ENCODE measurements at regions not wholly inside any gene's neighbourhood (a gene's known extent, or its start where the extent isn't known, plus 50 kb on each side); places are given as distances from the start of the nearest gene placed in this dataset.

DNA sequence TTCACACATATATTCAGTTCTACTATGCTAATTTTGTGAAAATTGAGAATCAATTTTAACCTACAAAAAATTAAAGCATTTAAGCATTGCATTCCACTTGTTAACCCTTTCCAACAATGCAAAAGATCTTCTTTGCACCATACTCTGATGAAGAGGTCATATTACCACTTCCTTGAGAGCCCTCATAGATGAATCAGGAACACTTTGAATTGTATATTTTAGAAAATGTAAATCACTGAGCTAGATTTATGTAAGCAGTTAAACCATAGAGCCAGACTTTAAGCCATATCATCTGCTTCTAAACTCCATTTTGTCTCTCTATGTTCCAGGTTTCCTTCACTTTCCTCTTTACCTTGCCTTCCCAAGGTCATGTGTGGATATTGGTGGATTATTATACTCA lies 56.5 kb upstream of the CDH18 start:
- DNase-seq (ENCODE audit: low spot score): no peak
- TF ChIP-seq TAF1 (conservative IDR thresholded peaks at IDR 0.05): no peak
- TF ChIP-seq RXRA (IDR thresholded peaks at IDR 0.05): no peak
- no peak for TF ChIP-seq FOXA1 (IDR thresholded peaks at IDR 0.05)
- TF ChIP-seq, protein P1, sequence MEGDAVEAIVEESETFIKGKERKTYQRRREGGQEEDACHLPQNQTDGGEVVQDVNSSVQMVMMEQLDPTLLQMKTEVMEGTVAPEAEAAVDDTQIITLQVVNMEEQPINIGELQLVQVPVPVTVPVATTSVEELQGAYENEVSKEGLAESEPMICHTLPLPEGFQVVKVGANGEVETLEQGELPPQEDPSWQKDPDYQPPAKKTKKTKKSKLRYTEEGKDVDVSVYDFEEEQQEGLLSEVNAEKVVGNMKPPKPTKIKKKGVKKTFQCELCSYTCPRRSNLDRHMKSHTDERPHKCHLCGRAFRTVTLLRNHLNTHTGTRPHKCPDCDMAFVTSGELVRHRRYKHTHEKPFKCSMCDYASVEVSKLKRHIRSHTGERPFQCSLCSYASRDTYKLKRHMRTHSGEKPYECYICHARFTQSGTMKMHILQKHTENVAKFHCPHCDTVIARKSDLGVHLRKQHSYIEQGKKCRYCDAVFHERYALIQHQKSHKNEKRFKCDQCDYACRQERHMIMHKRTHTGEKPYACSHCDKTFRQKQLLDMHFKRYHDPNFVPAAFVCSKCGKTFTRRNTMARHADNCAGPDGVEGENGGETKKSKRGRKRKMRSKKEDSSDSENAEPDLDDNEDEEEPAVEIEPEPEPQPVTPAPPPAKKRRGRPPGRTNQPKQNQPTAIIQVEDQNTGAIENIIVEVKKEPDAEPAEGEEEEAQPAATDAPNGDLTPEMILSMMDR (IDR thresholded peaks at IDR 0.05; ENCODE audit: low read depth, low read length, missing input control): no peak
- TF ChIP-seq JUND (IDR thresholded peaks at IDR 0.05): no peak
- TF ChIP-seq FOXA2 (IDR thresholded peaks at IDR 0.05): no peak
- TF ChIP-seq GABPA (IDR thresholded peaks at IDR 0.05 in 1 of 2, conservative IDR thresholded peaks at IDR 0.05 in 1 of 2): no peak
- TF ChIP-seq, protein P2, sequence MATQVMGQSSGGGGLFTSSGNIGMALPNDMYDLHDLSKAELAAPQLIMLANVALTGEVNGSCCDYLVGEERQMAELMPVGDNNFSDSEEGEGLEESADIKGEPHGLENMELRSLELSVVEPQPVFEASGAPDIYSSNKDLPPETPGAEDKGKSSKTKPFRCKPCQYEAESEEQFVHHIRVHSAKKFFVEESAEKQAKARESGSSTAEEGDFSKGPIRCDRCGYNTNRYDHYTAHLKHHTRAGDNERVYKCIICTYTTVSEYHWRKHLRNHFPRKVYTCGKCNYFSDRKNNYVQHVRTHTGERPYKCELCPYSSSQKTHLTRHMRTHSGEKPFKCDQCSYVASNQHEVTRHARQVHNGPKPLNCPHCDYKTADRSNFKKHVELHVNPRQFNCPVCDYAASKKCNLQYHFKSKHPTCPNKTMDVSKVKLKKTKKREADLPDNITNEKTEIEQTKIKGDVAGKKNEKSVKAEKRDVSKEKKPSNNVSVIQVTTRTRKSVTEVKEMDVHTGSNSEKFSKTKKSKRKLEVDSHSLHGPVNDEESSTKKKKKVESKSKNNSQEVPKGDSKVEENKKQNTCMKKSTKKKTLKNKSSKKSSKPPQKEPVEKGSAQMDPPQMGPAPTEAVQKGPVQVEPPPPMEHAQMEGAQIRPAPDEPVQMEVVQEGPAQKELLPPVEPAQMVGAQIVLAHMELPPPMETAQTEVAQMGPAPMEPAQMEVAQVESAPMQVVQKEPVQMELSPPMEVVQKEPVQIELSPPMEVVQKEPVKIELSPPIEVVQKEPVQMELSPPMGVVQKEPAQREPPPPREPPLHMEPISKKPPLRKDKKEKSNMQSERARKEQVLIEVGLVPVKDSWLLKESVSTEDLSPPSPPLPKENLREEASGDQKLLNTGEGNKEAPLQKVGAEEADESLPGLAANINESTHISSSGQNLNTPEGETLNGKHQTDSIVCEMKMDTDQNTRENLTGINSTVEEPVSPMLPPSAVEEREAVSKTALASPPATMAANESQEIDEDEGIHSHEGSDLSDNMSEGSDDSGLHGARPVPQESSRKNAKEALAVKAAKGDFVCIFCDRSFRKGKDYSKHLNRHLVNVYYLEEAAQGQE (IDR thresholded peaks at IDR 0.05): no peak
- TF ChIP-seq EGR1 (IDR thresholded peaks at IDR 0.05; ENCODE audit: low read depth in 2 of 2): no peak
- TF ChIP-seq, protein P3, sequence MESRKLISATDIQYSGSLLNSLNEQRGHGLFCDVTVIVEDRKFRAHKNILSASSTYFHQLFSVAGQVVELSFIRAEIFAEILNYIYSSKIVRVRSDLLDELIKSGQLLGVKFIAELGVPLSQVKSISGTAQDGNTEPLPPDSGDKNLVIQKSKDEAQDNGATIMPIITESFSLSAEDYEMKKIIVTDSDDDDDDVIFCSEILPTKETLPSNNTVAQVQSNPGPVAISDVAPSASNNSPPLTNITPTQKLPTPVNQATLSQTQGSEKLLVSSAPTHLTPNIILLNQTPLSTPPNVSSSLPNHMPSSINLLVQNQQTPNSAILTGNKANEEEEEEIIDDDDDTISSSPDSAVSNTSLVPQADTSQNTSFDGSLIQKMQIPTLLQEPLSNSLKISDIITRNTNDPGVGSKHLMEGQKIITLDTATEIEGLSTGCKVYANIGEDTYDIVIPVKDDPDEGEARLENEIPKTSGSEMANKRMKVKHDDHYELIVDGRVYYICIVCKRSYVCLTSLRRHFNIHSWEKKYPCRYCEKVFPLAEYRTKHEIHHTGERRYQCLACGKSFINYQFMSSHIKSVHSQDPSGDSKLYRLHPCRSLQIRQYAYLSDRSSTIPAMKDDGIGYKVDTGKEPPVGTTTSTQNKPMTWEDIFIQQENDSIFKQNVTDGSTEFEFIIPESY (IDR thresholded peaks at IDR 0.05): no peak
- TF ChIP-seq HNF4A (conservative IDR thresholded peaks at IDR 0.05): no peak
- TF ChIP-seq YY1 (IDR thresholded peaks at IDR 0.05): no peak
- TF ChIP-seq HNF4G (IDR thresholded peaks at IDR 0.05): no peak
- TF ChIP-seq, protein P4, sequence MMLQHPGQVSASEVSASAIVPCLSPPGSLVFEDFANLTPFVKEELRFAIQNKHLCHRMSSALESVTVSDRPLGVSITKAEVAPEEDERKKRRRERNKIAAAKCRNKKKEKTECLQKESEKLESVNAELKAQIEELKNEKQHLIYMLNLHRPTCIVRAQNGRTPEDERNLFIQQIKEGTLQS (IDR thresholded peaks at IDR 0.05): no peak
- TF ChIP-seq SP1 (IDR thresholded peaks at IDR 0.05): no peak
- no peak overlapping the region for H3K27ac ChIP-seq (ENCODE audit: low read depth in 1 of 2, low read length in 2 of 2)

More for the DNA sequence above, 56.5 kb upstream of the CDH18 start:
- H3K27me3 ChIP-seq (ENCODE audit: control insufficient read depth in 4 of 4, insufficient read depth in 4 of 4, low read length in 3 of 4): no peaks in the 10 kb centered on the region
- H3K36me3 ChIP-seq (ENCODE audit: control insufficient read depth in 4 of 4, insufficient read depth in 3 of 4, low read depth in 1 of 4, low read length in 3 of 4): no peaks in the 10 kb centered on the region
- no peak overlapping the region for H3K9ac ChIP-seq (ENCODE audit: low read depth in 1 of 2, low read length in 2 of 2)
- H3K4me3 ChIP-seq (ENCODE audit: low read depth in 1 of 3, low read length in 3 of 3): no peak overlapping the region
- no peaks in the 10 kb centered on the region for H3K9me3 ChIP-seq (ENCODE audit: control insufficient read depth in 4 of 4, low read length in 3 of 4)
- no peaks in the 10 kb centered on the region for H3K4me1 ChIP-seq (ENCODE audit: control insufficient read depth in 4 of 4, insufficient read depth in 4 of 4, low read length in 3 of 4)
